HG03095 (cell line): ENCODE measurements at regions not wholly inside any gene's neighbourhood (a gene's known extent, or its start where the extent isn't known, plus 50 kb on each side); places are given as distances from the start of the nearest gene placed in this dataset.
"Not testable (repeated sequence)": the region's sequence is repeated elsewhere in the genome, so short reads cannot be mapped to it uniquely, and the experiment has no call there.

Source experiments
- ATAC-seq: cut with Tn5 transposase; IDR thresholded peaks from one replicate; pipeline ENCODE4 v1.9.1; 2021; ENCODE audit warnings: moderate library complexity; ENCODE audit not compliant: unreplicated experiment

GRCh38 chr6:80594461-80594860 is 488.0 kb downstream of the BCKDHB start:
- ATAC-seq = no peak

DNA sequence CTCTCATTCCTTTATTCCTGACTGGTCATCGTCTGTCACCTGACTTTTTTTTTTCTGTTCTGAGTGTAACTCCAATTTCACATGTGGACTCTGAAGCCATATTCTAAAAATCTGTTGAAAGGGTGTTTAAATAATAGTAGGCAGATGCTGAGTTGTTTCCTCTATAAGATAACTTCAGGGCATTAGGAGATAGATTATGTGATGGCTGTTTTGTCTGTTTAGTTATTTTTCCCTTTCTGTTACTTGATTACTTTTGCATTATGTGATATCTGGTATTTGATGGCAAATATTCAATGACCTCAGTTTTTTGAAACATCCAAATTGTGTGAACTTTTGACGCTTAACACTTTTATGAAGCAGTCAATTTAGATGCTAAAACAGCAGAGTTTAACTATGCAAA is 486.0 kb downstream of the BCKDHB start:
- no peak for ATAC-seq

- ATAC-seq = no peak
Measured at GRCh38 chr6:80586242-80586641, 479.8 kb downstream of the BCKDHB start.

- no peak for ATAC-seq
Measured at GRCh38 chr6:80579391-80580023, 473.0 kb downstream of the BCKDHB start.

GRCh38 chr6:80573320-80573719 is 466.8 kb downstream of the BCKDHB start:
- not testable (repeated sequence) for ATAC-seq

GRCh38 chr6:80566361-80566760 is 459.9 kb downstream of the BCKDHB start:
- ATAC-seq = no peak

DNA sequence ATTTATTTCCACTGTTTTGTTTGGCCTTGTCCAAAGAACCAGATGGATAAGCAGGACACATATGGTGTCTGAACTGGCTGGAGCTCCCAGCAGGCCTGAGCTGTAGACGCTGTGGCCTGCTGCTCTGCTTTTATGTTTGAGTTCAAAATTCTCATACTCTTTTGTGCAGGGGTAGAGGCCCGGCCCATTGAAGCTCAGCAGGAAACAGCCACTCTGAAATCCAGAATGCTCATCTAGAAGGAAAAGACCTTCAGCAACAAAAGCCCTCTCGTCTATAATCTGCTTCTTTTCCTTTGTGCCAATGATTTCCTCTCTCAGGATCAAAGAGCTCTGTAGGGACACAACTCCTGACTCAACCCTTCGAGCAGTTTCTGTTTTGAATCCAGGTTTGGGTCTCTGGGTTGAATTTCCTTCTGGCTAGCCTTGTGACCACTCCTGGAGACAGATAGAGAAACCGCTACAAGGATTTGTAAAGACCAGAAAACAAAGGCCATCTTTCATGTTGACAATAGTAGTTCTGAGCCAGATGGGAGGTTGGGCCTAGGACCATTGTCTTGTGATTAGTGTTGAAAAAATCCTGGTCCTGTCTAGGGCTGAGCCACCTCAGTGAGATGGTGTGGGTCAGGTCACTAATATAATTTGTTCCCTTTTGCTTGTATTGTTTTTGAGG is 446.7 kb downstream of the BCKDHB start:
- no peak for ATAC-seq

GRCh38 chr6:80550748-80551147 is 444.3 kb downstream of the BCKDHB start:
- ATAC-seq = no peak

GRCh38 chr6:80550281-80550680 is 443.8 kb downstream of the BCKDHB start:
- ATAC-seq = no peak

GRCh38 chr6:80548532-80548931 is 442.1 kb downstream of the BCKDHB start:
- ATAC-seq = no peak

- ATAC-seq = peak; percentile 49
Measured at GRCh38 chr6:80547827-80548226, 441.4 kb downstream of the BCKDHB start.

DNA sequence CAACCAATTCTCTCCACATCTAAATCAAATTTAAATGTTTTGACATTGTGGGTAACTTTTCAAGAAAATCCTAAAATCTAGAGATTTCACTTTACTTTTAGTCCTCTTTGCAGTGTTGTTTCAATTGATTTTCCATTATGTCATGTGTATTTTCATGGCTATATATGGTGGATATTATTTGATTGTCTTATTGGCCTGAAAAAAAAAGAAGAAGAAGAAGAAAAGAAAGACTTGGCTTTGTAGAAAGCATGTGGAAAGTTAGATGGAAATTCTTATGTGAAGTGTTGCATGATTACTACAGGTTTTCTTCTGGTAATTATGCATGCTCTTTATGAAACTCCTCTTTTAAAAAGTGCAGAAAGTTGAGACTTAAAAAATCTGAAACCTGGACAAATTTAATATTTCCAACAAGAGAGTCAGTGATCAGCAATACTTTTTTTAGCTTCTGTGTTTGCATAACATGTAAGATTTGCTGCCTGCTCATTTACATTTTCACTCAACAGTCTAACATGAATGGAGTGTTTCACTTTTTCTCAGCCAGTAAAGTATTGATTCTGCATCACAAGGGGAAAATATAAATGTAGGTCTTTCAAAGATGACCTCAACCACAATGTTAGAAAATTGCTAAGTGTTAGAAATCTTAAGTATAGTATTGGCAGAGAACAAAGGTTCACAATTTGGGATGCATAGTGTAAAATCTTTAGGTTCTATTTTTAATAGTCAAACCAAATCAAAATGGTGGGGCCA is 438.7 kb downstream of the BCKDHB start:
- no peak for ATAC-seq

GRCh38 chr6:80544555-80544954 is 438.1 kb downstream of the BCKDHB start:
- ATAC-seq = no peak

DNA sequence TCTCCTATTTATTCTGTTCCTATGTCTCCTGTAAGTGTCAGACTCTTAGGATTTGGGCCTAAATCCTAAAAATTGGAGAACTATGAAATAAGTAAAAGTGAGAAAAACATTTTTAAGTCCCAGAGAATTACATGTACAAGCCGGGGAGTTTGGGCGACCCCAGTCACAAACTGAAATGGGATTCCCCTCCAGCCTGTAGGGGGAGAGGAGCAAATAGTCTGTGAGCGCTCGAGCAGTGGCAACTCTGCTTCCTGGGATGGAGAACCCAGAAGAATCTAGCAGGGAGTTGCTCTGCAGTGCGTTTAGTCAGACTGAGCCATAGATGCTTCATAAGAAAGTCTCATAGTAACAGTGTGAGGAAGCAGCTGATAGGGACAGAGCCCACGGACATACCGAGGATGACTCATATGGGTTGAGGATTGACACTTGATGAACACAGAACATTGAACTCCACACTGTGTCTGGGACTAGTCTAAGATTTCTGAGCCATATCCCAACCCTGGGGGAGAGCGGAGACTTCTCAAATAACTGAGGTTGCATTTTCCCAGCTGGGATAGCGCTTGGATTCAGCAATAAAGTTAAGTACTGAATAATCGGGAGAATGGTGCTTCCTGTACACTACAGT is 437.2 kb downstream of the BCKDHB start:
- ATAC-seq = no peak

GRCh38 chr6:80543151-80543550 is 436.7 kb downstream of the BCKDHB start:
- no peak for ATAC-seq

GRCh38 chr6:80541886-80542285 is 435.4 kb downstream of the BCKDHB start:
- ATAC-seq = no peak

- ATAC-seq = no peak
Measured at GRCh38 chr6:80541181-80541580, 434.7 kb downstream of the BCKDHB start.

- ATAC-seq = no peak
Measured at GRCh38 chr6:80540700-80541099, 434.2 kb downstream of the BCKDHB start.

DNA sequence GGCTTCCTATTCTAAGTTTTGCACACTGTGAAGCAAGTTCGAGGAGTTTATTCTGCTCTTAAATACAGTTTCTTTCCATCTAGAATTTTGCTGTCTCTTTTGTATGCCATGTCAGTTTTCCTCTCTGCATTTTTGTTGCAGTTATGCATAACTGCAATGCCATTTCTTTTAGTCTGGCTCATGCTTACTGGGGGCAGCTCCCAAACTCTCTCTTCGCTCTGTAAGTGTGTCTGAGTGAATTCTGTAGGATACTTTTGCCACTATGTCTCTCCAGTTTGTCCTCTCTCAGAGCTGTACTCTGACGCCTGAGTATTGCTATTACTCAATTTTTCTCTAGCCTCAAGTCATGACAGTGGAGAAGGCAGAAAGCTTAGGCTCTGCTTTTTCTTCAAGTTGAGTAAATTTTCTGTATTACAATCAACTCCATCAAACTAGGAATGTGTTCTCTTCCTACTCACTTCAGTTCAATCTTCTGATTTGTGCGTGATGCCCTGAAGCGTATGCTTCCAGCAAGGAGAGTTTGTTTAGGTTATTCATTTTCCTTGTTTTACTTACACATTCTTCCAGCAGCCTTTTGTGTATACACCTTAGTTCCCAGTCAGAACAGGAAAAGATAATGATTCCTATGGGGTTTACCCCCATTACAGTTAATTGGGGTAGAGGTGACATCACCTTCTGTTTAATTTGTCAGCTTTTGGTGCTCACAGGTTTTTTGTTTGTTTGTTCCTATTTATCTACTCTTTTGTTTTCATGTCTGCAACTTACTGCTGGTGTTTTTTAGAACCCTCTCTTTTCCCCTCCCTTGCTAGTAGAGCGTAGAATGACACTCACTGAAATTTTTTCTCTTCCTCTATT is 430.9 kb downstream of the BCKDHB start:
- ATAC-seq = no peak

DNA sequence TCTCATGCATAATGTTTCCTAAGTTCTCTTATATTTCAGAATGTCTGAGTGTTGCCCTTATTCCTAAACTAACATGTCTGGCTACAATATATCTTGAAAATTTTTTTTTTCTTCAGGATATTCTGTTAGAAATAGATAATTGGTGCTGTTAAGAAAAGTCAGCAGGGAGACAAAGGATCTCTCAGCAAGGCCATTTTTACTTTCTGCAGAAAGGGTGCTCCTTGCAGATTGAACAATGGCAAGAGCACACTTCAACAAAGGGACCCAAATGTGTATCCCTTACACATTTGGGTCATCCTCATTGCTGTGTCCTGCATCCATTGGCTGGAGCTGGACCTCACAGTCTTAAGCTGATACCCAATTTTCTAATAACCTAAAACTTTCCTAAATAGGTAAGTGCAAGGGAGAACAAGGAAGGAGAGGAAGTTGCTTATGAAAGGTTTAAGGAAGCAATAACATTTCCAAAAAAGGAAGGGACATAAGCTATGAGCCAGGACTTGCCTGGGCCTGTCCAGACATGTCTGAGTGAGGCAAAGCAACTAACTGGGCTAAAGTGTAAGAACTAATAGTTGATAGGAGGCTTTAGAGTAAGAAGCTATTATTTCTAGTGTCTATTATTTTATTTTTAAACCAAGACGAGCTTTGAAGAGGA is 429.6 kb downstream of the BCKDHB start:
- ATAC-seq = no peak
